ENCODE measurements at regions not wholly inside any gene's neighbourhood (a gene's known extent, or its start where the extent isn't known, plus 50 kb on each side); places are given as distances from the start of the nearest gene placed in this dataset.
"Not testable (repeated sequence)": the region's sequence is repeated elsewhere in the genome, so short reads cannot be mapped to it uniquely, and the experiment has no call there.

DNA sequence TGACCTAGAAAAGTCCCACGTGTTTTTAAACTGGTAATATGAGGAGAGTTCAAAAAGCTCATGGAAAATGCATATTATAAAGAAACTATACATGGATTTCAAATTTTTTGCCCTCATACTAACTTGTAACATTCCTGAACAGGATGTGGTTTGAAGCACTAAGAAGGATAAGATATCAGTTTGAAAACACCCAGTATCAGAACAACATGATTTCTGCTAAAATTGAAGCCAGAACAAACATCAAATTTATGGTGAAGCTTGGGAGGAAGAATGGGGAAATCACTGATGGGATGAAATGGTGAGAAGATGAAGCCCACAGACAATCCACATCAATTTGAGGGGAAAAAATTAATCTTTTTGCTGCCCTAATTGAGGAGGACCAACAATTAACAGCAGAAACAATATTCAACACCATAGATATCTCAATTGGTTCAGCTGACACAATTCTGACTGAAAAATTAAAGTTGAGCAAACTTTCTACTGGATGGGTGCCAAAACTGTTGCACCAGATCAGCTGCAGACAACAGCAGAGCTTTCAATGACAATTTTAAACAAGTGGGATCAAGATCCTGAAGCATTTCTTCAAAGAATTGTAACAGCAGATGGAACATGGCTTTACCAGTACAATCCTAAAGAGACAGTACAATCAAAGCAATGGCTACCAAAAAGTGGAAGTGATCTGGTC, 113.2 kb upstream of the SNX2 start:
- ChIA-PET POLR2A (no interaction called here), CTCF (interaction anchor here (0.6 kb wide), 1 partner anchor 43 kb away, joined by 3 read pairs; no protein-coding TSS in a partner anchor)
- TF ChIP-seq SUZ12 (IDR thresholded peaks at IDR 0.05) (no peak), ELF4 (IDR thresholded peaks at IDR 0.05) (no peak), SP1 (IDR thresholded peaks at IDR 0.05) (no peak), CTBP1 (IDR thresholded peaks at IDR 0.05; ENCODE audit: borderline replicate concordance) (no peak), BHLHE40 (IDR thresholded peaks at IDR 0.05; ENCODE audit: borderline replicate concordance) (no peak), NFRKB (IDR thresholded peaks at IDR 0.05) (no peak), FOXA1 (IDR thresholded peaks at IDR 0.05) (no peak), FOXM1 (IDR thresholded peaks at IDR 0.05; ENCODE audit: borderline replicate concordance) (no peak), L3MBTL2 (conservative IDR thresholded peaks at IDR 0.05) (no peak), HDGF (IDR thresholded peaks at IDR 0.05; ENCODE audit: borderline replicate concordance) (no peak), TARDBP (IDR thresholded peaks at IDR 0.05) (no peak), FOXK2 (IDR thresholded peaks at IDR 0.05) (no peak), ZNF384 (IDR thresholded peaks at IDR 0.05) (no peak)
- DNase-seq (ENCODE audit: extremely low spot score) = no peak

DNA sequence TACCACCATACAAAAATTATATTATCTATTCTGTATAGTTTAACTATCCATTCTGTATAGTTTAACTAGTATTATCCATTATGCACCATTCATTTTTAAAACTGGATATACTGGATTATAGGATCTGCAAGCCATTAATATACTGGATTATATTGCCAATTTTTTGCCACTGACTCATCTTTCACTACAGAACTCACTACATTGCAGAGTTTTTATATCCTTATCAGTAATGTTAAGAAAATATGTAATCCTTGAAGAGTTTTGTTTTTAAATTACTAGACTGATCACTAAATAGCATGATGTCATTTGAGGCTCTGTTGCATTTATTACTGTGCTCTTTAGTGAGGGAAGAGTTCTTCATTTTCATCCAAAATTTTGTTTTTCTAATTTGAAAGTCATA, 109.8 kb upstream of the SNX2 start:
- ChIA-PET CTCF (no interaction called here), POLR2A (no interaction called here)
- DNase-seq (ENCODE audit: extremely low spot score) = no peak
- TF ChIP-seq ZNF384 (IDR thresholded peaks at IDR 0.05) (no peak), L3MBTL2 (conservative IDR thresholded peaks at IDR 0.05) (no peak), ELF4 (IDR thresholded peaks at IDR 0.05) (no peak), FOXA1 (IDR thresholded peaks at IDR 0.05) (no peak), SP1 (IDR thresholded peaks at IDR 0.05) (no peak), LEF1 (IDR thresholded peaks at IDR 0.05; ENCODE audit: borderline replicate concordance) (no peak), BHLHE40 (IDR thresholded peaks at IDR 0.05; ENCODE audit: borderline replicate concordance) (no peak), SUZ12 (IDR thresholded peaks at IDR 0.05) (no peak), CTBP1 (IDR thresholded peaks at IDR 0.05; ENCODE audit: borderline replicate concordance) (no peak), HDGF (IDR thresholded peaks at IDR 0.05; ENCODE audit: borderline replicate concordance) (no peak)
- TF ChIP-seq, protein P1, sequence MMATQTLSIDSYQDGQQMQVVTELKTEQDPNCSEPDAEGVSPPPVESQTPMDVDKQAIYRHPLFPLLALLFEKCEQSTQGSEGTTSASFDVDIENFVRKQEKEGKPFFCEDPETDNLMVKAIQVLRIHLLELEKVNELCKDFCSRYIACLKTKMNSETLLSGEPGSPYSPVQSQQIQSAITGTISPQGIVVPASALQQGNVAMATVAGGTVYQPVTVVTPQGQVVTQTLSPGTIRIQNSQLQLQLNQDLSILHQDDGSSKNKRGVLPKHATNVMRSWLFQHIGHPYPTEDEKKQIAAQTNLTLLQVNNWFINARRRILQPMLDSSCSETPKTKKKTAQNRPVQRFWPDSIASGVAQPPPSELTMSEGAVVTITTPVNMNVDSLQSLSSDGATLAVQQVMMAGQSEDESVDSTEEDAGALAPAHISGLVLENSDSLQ (IDR thresholded peaks at IDR 0.05) = no peak

DNA sequence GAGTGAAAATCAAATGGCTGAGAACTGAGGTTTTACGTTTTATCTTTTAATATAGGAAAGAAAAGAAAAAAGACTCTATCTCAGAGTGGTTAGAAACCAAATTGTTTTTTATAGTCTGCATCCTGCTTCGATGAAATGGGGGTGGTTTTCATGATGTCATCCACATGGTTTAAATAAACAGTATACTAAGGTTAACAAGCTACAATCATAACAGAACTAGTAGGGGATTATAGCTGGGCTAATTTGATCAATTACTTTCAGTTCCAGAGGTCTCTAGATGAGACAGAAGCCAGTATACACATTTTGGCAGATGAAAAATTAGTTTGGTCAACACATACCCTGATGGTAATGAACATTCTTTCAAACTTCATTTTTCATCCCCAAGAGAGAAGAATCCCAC, 106.3 kb upstream of the SNX2 start:
- ChIA-PET POLR2A (interaction anchor here (1.0 kb wide), 1 partner anchor 11 kb away, joined by 4 read pairs; no protein-coding TSS in a partner anchor), CTCF (no interaction called here)
- no peak for TF ChIP-seq FOXK2 (IDR thresholded peaks at IDR 0.05)
- no peak for TF ChIP-seq HDGF (IDR thresholded peaks at IDR 0.05; ENCODE audit: borderline replicate concordance)
- TF ChIP-seq ARNT (IDR thresholded peaks at IDR 0.05) = no peak
- no peak for TF ChIP-seq ELF4 (IDR thresholded peaks at IDR 0.05)
- no peak for TF ChIP-seq SUZ12 (IDR thresholded peaks at IDR 0.05)
- no peak for TF ChIP-seq TARDBP (IDR thresholded peaks at IDR 0.05)
- no peak for TF ChIP-seq L3MBTL2 (conservative IDR thresholded peaks at IDR 0.05)
- TF ChIP-seq BHLHE40 (IDR thresholded peaks at IDR 0.05; ENCODE audit: borderline replicate concordance) = no peak
- TF ChIP-seq, protein P1 (IDR thresholded peaks at IDR 0.05) = no peak
- no peak for DNase-seq (ENCODE audit: extremely low spot score)

DNA sequence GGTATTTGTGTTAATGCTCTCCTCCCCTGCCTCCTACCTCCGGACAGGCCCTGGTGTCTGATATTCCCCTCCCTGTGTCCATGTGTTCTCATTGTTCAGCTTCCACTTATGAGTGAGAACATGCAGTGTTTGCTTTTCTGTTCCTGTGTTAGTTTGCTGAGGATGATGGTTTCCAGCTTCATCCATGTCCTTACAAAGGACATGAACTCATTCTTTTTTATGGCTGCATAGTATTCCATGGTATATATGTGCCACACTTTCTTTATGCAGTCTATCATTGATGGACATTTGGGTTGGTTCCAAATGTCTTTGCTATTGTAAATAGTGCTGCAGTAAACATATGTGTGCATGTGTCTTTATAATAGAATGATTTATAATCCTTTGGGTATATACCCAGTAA, 105.2 kb upstream of the SNX2 start:
- CTCF ChIA-PET; POLR2A ChIA-PET; DNase-seq (ENCODE audit: extremely low spot score): not testable (repeated sequence)

DNA sequence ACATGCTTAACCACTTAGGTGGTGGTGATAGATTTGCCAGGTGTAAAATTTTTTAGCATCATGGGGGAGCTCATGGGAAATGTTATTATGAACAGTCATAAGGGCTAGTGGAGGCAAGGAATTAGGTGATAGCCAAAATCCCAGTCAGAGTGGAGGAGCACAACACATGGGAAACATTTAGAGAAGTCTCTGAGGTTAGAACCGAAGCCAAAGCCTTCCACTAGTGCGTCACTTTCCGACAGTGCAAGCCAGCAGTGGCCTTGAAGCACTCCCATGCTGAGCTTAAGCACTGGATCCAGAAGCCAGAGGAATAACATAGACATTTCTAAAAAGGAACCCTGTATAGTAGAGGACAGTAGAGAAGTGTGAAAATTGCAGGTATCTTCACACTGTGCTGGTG, 101.5 kb upstream of the SNX2 start:
- ChIA-PET CTCF (no interaction called here), POLR2A (no interaction called here)
- no peak for DNase-seq (ENCODE audit: extremely low spot score)
- TF ChIP-seq FOXK2 (IDR thresholded peaks at IDR 0.05) = no peak
- no peak for TF ChIP-seq TARDBP (IDR thresholded peaks at IDR 0.05)
- no peak for TF ChIP-seq FOXM1 (IDR thresholded peaks at IDR 0.05; ENCODE audit: borderline replicate concordance)
- no peak for TF ChIP-seq CTBP1 (IDR thresholded peaks at IDR 0.05; ENCODE audit: borderline replicate concordance)
- TF ChIP-seq LEF1 (IDR thresholded peaks at IDR 0.05; ENCODE audit: borderline replicate concordance) = no peak
- TF ChIP-seq, protein P1 (IDR thresholded peaks at IDR 0.05) = no peak
- TF ChIP-seq SP1 (IDR thresholded peaks at IDR 0.05) = no peak
- no peak for TF ChIP-seq ZNF384 (IDR thresholded peaks at IDR 0.05)

DNA sequence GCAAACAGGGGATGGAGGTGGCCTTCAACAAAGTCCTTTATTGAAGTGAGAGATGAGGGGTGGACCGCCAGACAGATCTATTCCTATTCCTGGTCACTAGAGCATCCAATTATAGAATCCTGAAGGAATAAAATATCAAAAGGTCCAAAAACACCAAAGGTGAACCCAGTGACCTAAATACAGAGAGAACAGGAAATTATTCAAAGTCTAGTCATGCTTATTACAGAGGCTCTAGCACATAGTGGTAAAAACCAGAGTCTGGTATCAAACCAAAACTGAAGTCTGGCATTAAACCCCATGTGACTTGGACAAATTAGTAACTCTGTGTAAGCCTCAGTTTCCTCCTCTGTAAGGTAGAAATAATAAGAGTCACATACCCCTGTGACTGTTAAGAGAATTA, 100.5 kb upstream of the SNX2 start:
- DNase-seq (ENCODE audit: extremely low spot score) = no peak
- TF ChIP-seq L3MBTL2 (conservative IDR thresholded peaks at IDR 0.05) = no peak
- TF ChIP-seq, protein P1 (IDR thresholded peaks at IDR 0.05) = no peak
- no peak for TF ChIP-seq TARDBP (IDR thresholded peaks at IDR 0.05)
- no peak for TF ChIP-seq LEF1 (IDR thresholded peaks at IDR 0.05; ENCODE audit: borderline replicate concordance)
- TF ChIP-seq FOXM1 (IDR thresholded peaks at IDR 0.05; ENCODE audit: borderline replicate concordance) = no peak
- no peak for TF ChIP-seq HDGF (IDR thresholded peaks at IDR 0.05; ENCODE audit: borderline replicate concordance)
- no peak for TF ChIP-seq BHLHE40 (IDR thresholded peaks at IDR 0.05; ENCODE audit: borderline replicate concordance)
- TF ChIP-seq CTBP1 (IDR thresholded peaks at IDR 0.05; ENCODE audit: borderline replicate concordance) = no peak
- TF ChIP-seq FOXA1 (IDR thresholded peaks at IDR 0.05) = no peak
- TF ChIP-seq SUZ12 (IDR thresholded peaks at IDR 0.05) = no peak
- no peak for TF ChIP-seq FOXK2 (IDR thresholded peaks at IDR 0.05)
- POLR2A ChIA-PET = no interaction called here
- CTCF ChIA-PET = no interaction called here
